ENCODE measurements at regions not wholly inside any gene's neighbourhood (a gene's known extent, or its start where the extent isn't known, plus 50 kb on each side); places are given as distances from the start of the nearest gene placed in this dataset.

GRCh38 chrX:63115196-63115595, 235.9 kb downstream of the SPIN4 start:
- H3K4me1 ChIP-seq: no peaks in the 10 kb centered on the region
- H3K36me3 Mint-ChIP-seq: no peaks in the 10 kb centered on the region
- no peak overlapping the region for H3K4me2 ChIP-seq
- H3K9ac ChIP-seq: no peak overlapping the region
- no peaks in the 10 kb centered on the region for H4K20me1 ChIP-seq (ENCODE audit: low read depth)
- H3K79me2 ChIP-seq (ENCODE audit: low read depth): no peaks in the 10 kb centered on the region
- DNase-seq (ENCODE audit: low spot score): no peak
- no peak overlapping the region for H3K4me3 Mint-ChIP-seq
- no peaks in the 10 kb centered on the region for H3K27me3 Mint-ChIP-seq (ENCODE audit: insufficient read depth, low read depth)
- H3K4me3 ChIP-seq: no peak overlapping the region
- TF ChIP-seq EZH2 (IDR thresholded peaks at IDR 0.05) (no peak), EZH2phosphoT487 (IDR thresholded peaks at IDR 0.05) (no peak)
- TF ChIP-seq, protein P1, sequence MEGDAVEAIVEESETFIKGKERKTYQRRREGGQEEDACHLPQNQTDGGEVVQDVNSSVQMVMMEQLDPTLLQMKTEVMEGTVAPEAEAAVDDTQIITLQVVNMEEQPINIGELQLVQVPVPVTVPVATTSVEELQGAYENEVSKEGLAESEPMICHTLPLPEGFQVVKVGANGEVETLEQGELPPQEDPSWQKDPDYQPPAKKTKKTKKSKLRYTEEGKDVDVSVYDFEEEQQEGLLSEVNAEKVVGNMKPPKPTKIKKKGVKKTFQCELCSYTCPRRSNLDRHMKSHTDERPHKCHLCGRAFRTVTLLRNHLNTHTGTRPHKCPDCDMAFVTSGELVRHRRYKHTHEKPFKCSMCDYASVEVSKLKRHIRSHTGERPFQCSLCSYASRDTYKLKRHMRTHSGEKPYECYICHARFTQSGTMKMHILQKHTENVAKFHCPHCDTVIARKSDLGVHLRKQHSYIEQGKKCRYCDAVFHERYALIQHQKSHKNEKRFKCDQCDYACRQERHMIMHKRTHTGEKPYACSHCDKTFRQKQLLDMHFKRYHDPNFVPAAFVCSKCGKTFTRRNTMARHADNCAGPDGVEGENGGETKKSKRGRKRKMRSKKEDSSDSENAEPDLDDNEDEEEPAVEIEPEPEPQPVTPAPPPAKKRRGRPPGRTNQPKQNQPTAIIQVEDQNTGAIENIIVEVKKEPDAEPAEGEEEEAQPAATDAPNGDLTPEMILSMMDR (IDR thresholded peaks at IDR 0.05): no peak
- no peaks in the 10 kb centered on the region for H3K4me1 Mint-ChIP-seq
- H3F3A ChIP-seq (ENCODE audit: low read depth): no peaks in the 10 kb centered on the region
- peaks cover 36% of the 10 kb centered on the region for H3K9me3 ChIP-seq (ENCODE audit: low read depth)
- H3K36me3 ChIP-seq: no peaks in the 10 kb centered on the region
- no peak overlapping the region for H3K27ac Mint-ChIP-seq
- no peaks in the 10 kb centered on the region for H3K27me3 ChIP-seq
- H2AFZ ChIP-seq (replicated peaks): no peak overlapping the region
- peaks cover 2% of the 10 kb centered on the region for H3K9me3 Mint-ChIP-seq
- no peak overlapping the region for H3K27ac ChIP-seq

GRCh38 chrX:63101879-63102620, 249.1 kb downstream of the SPIN4 start:
- Mint-ChIP-seq H3K27ac (no peak overlapping the region), H3K36me3 (no peaks in the 10 kb centered on the region), H3K9me3 (peaks cover 26% of the 10 kb centered on the region), H3K4me1 (no peaks in the 10 kb centered on the region), H3K4me3 (no peak overlapping the region), H3K27me3 (ENCODE audit: insufficient read depth, low read depth) (no peaks in the 10 kb centered on the region)
- Histone ChIP-seq H3K9ac (no peak overlapping the region), H3K9me3 (ENCODE audit: low read depth) (peaks cover 19% of the 10 kb centered on the region), H3F3A (ENCODE audit: low read depth) (no peaks in the 10 kb centered on the region), H4K20me1 (ENCODE audit: low read depth) (no peaks in the 10 kb centered on the region), H3K79me2 (ENCODE audit: low read depth) (no peaks in the 10 kb centered on the region), H2AFZ (replicated peaks) (no peak overlapping the region), H3K4me3 (no peak overlapping the region), H3K27me3 (no peaks in the 10 kb centered on the region), H3K36me3 (no peaks in the 10 kb centered on the region), H3K4me2 (no peak overlapping the region), H3K27ac (no peak overlapping the region), H3K4me1 (no peaks in the 10 kb centered on the region)
- TF ChIP-seq, protein P1 (IDR thresholded peaks at IDR 0.05): no peak
- no peak for TF ChIP-seq EZH2phosphoT487 (IDR thresholded peaks at IDR 0.05)
- TF ChIP-seq EZH2 (IDR thresholded peaks at IDR 0.05): no peak
- DNase-seq (ENCODE audit: low spot score): no peak

DNA sequence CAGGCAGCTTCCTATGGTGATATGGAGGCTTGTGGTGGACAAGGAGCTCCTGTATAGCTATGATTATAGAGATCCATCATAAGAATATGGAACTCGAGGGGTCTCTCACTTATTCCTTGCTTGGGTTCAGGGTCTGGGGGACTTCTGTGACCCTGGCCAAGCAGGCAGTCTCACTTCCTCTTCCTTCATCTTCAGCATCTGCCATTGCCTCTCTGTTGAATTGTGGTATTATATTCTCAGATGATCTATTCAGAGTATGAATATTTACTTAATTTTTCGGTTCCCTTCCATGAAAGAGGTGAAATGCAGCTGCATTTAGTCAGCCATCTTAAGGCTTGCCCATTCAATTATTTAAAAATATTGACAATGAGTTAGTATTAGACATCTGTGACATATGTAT, 292.9 kb downstream of the SPIN4 start:
- Histone ChIP-seq H3K4me1 (no peaks in the 10 kb centered on the region), H3F3A (ENCODE audit: low read depth) (no peaks in the 10 kb centered on the region), H3K79me2 (ENCODE audit: low read depth) (no peaks in the 10 kb centered on the region), H3K9me3 (ENCODE audit: low read depth) (peaks cover 58% of the 10 kb centered on the region), H3K27me3 (no peaks in the 10 kb centered on the region), H3K4me2 (no peak overlapping the region), H4K20me1 (ENCODE audit: low read depth) (no peaks in the 10 kb centered on the region), H3K36me3 (no peaks in the 10 kb centered on the region), H3K4me3 (no peak overlapping the region), H3K9ac (no peak overlapping the region), H2AFZ (replicated peaks) (no peak overlapping the region), H3K27ac (no peak overlapping the region)
- Mint-ChIP-seq H3K36me3 (no peaks in the 10 kb centered on the region), H3K27me3 (ENCODE audit: insufficient read depth, low read depth) (no peaks in the 10 kb centered on the region), H3K27ac (no peak overlapping the region), H3K4me3 (no peak overlapping the region), H3K4me1 (no peaks in the 10 kb centered on the region), H3K9me3 (peaks cover 15% of the 10 kb centered on the region)
- DNase-seq (ENCODE audit: low spot score): no peak
- TF ChIP-seq, protein P1 (IDR thresholded peaks at IDR 0.05): no peak
- TF ChIP-seq EZH2 (IDR thresholded peaks at IDR 0.05): no peak
- TF ChIP-seq EZH2phosphoT487 (IDR thresholded peaks at IDR 0.05): no peak
